Activated B cell treated with CpG ODN at 0.5 μM for 24 hours (primary cell): ENCODE measurements at regions not wholly inside any gene's neighbourhood (a gene's known extent, or its start where the extent isn't known, plus 50 kb on each side); places are given as distances from the start of the nearest gene placed in this dataset.

Experiments
- ATAC-seq: fragments of 200-7000 bp; cut with Tn5 transposase; one replicate; pipeline ENCODE4 v1.10.0; 2021; ENCODE audit warnings: low read depth, mild to moderate bottlenecking, moderate library complexity
- CTCF ChIA-PET: fragments of 350-600 bp; sonication (Branson Sonifier 250); formaldehyde crosslinking; loops from one replicate; lab custom pipeline; 2021; ENCODE audit warnings: antibody characterized with exemption; lab: Charles Lee
- POLR2A ChIA-PET: fragments of 350-600 bp; sonication (Branson Sonifier 250); formaldehyde crosslinking; loops from one replicate; lab custom pipeline; 2021; ENCODE audit warnings: antibody characterized with exemption; lab: Charles Lee
- DNase-seq: peaks from one replicate; pipeline ENCODE4 v3.0.0; 2022
- H3K27ac Mint-ChIP-seq: one replicate; pipeline ENCODE4 v1.8.0; 2020; ENCODE audit warnings: mixed read lengths
- H3K27me3 Mint-ChIP-seq: one replicate; pipeline ENCODE4 v1.8.0; 2021; ENCODE audit warnings: mixed read lengths
- H3K36me3 Mint-ChIP-seq: one replicate; pipeline ENCODE4 v1.8.0; 2021; ENCODE audit warnings: low read depth, mixed read lengths
- H3K4me1 Mint-ChIP-seq: one replicate; pipeline ENCODE4 v1.8.0; 2021; ENCODE audit warnings: mixed read lengths
- H3K4me3 Mint-ChIP-seq: one replicate; pipeline ENCODE4 v1.8.0; 2020; ENCODE audit warnings: mild to moderate bottlenecking, mixed read lengths
- H3K9me3 Mint-ChIP-seq: one replicate; pipeline ENCODE4 v1.8.0; 2020; ENCODE audit warnings: mixed read lengths
- CTCF ChIP-seq: fragments of 200-600 bp; IDR thresholded peaks from one replicate; pipeline ENCODE4 v1.8.0; 2022; ENCODE audit warnings: antibody characterized with exemption, mild to moderate bottlenecking
- intact Hi-C: fragments of 100-400 bp; cut with micrococcal nuclease; formaldehyde crosslinking; loops from one replicate; pipeline ENCODE4 v1.15.1; 2024

GRCh38 chr5:61784341-61784740, 452.3 kb downstream of the ZSWIM6 start:
- Mint-ChIP-seq H3K4me1 (no peaks in the 10 kb centered on the region), H3K9me3 (no peaks in the 10 kb centered on the region), H3K4me3 (no peak overlapping the region), H3K27me3 (peaks cover 4% of the 10 kb centered on the region), H3K36me3 (no peaks in the 10 kb centered on the region), H3K27ac (no peak overlapping the region)
- DNase-seq: no peak
- CTCF ChIA-PET: no interaction called here
- intact Hi-C loops: no loop called here
- ATAC-seq: no peak
- POLR2A ChIA-PET: no interaction called here
- no peak for TF ChIP-seq CTCF

- ChIA-PET CTCF (no interaction called here), POLR2A (no interaction called here)
- H3K27me3 Mint-ChIP-seq: no peaks in the 10 kb centered on the region
- no peak for TF ChIP-seq CTCF
- H3K36me3 Mint-ChIP-seq: no peaks in the 10 kb centered on the region
- no peak overlapping the region for H3K4me3 Mint-ChIP-seq
- no peaks in the 10 kb centered on the region for H3K9me3 Mint-ChIP-seq
- DNase-seq: no peak
- intact Hi-C loops: no loop called here
- no peak for ATAC-seq
- H3K4me1 Mint-ChIP-seq: no peaks in the 10 kb centered on the region
- no peak overlapping the region for H3K27ac Mint-ChIP-seq
These were observed 456.5 kb downstream of the ZSWIM6 start for GRCh38 chr5:61788548-61788947.

GRCh38 chr5:61790007-61790406, 457.9 kb downstream of the ZSWIM6 start:
- DNase-seq: no peak
- Mint-ChIP-seq H3K27ac (no peak overlapping the region), H3K27me3 (no peaks in the 10 kb centered on the region), H3K4me3 (no peak overlapping the region), H3K9me3 (no peaks in the 10 kb centered on the region), H3K36me3 (no peaks in the 10 kb centered on the region), H3K4me1 (no peaks in the 10 kb centered on the region)
- CTCF ChIA-PET: no interaction called here
- intact Hi-C loops: no loop called here
- no peak for TF ChIP-seq CTCF
- POLR2A ChIA-PET: no interaction called here
- no peak for ATAC-seq

- H3K27ac Mint-ChIP-seq: no peak overlapping the region
- DNase-seq (no peak), ATAC-seq (no peak)
- no peak for TF ChIP-seq CTCF
- CTCF ChIA-PET: no interaction called here
- no peaks in the 10 kb centered on the region for H3K36me3 Mint-ChIP-seq
- no peaks in the 10 kb centered on the region for H3K27me3 Mint-ChIP-seq
- H3K9me3 Mint-ChIP-seq: no peaks in the 10 kb centered on the region
- intact Hi-C loops: no loop called here
- H3K4me3 Mint-ChIP-seq: no peak overlapping the region
- no peaks in the 10 kb centered on the region for H3K4me1 Mint-ChIP-seq
- POLR2A ChIA-PET: no interaction called here
These were observed 458.6 kb downstream of the ZSWIM6 start for GRCh38 chr5:61790678-61791077.

- DNase-seq (no peak), ATAC-seq (no peak)
- ChIA-PET POLR2A (no interaction called here), CTCF (no interaction called here)
- no peak for TF ChIP-seq CTCF
- H3K4me3 Mint-ChIP-seq: no peak overlapping the region
- no peaks in the 10 kb centered on the region for H3K4me1 Mint-ChIP-seq
- intact Hi-C loops: no loop called here
- H3K36me3 Mint-ChIP-seq: no peaks in the 10 kb centered on the region
- H3K27ac Mint-ChIP-seq: no peak overlapping the region
- no peaks in the 10 kb centered on the region for H3K9me3 Mint-ChIP-seq
- no peaks in the 10 kb centered on the region for H3K27me3 Mint-ChIP-seq
These were observed 464.7 kb downstream of the ZSWIM6 start for GRCh38 chr5:61796773-61797172.
